ENCODE measurements at regions not wholly inside any gene's neighbourhood (a gene's known extent, or its start where the extent isn't known, plus 50 kb on each side); places are given as distances from the start of the nearest gene placed in this dataset.

DNA sequence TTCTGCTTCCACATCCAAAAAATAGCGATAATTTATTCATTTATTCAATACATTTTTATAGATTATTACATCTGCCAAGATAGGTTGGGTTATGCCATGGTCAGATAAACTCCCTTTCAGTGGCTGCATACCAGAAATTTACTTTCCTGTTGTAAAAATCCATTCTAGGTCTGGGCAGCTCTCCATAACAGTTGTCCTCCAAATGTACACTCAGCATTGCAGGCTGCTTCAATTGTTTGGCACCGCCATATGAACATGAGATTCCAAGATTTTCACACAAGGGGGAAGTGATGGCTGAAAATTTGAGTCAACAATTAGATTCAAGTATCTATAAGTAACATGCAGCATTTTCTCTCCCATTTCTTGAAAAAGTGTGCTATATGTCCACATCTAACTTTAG lies 568.7 kb downstream of the ETV1 start:
- Histone ChIP-seq H3K4me3 (ENCODE audit: low read length) (no peak overlapping the region), H3K27ac (ENCODE audit: low read depth, low read length) (no peak overlapping the region), H3F3A (ENCODE audit: control insufficient read depth, insufficient read depth) (no peaks in the 10 kb centered on the region), H3K9me3 (ENCODE audit: control insufficient read depth, insufficient read depth, low read length) (no peaks in the 10 kb centered on the region), H3K9me2 (replicated peaks; ENCODE audit: control insufficient read depth, low read length) (no peaks in the 10 kb centered on the region), H3K4me2 (ENCODE audit: low read length) (no peak overlapping the region), H3K79me2 (ENCODE audit: control insufficient read depth, low read length) (no peaks in the 10 kb centered on the region), H3K36me3 (ENCODE audit: control insufficient read depth, low read length) (no peaks in the 10 kb centered on the region), H3K4me1 (ENCODE audit: control insufficient read depth, low read length) (no peaks in the 10 kb centered on the region), H4K20me1 (ENCODE audit: control insufficient read depth, insufficient read depth, low read depth, low read length) (no peaks in the 10 kb centered on the region), H3K27me3 (ENCODE audit: control insufficient read depth, low read length) (no peaks in the 10 kb centered on the region)
- TF ChIP-seq, protein P1, sequence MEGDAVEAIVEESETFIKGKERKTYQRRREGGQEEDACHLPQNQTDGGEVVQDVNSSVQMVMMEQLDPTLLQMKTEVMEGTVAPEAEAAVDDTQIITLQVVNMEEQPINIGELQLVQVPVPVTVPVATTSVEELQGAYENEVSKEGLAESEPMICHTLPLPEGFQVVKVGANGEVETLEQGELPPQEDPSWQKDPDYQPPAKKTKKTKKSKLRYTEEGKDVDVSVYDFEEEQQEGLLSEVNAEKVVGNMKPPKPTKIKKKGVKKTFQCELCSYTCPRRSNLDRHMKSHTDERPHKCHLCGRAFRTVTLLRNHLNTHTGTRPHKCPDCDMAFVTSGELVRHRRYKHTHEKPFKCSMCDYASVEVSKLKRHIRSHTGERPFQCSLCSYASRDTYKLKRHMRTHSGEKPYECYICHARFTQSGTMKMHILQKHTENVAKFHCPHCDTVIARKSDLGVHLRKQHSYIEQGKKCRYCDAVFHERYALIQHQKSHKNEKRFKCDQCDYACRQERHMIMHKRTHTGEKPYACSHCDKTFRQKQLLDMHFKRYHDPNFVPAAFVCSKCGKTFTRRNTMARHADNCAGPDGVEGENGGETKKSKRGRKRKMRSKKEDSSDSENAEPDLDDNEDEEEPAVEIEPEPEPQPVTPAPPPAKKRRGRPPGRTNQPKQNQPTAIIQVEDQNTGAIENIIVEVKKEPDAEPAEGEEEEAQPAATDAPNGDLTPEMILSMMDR (IDR thresholded peaks at IDR 0.05; ENCODE audit: low read depth, low read length, poor library complexity, severe bottlenecking) = no peak
- TF ChIP-seq EZH2phosphoT487 (IDR thresholded peaks at IDR 0.05; ENCODE audit: borderline replicate concordance, low read length) = no peak

GRCh38 chr7:13421776-13422175 lies 567.7 kb downstream of the ETV1 start:
- H3K9me2 ChIP-seq (replicated peaks; ENCODE audit: control insufficient read depth, low read length) = no peaks in the 10 kb centered on the region
- H3K27me3 ChIP-seq (ENCODE audit: control insufficient read depth, low read length) = no peaks in the 10 kb centered on the region
- H3K9me3 ChIP-seq (ENCODE audit: control insufficient read depth, insufficient read depth, low read length) = no peaks in the 10 kb centered on the region
- H3K36me3 ChIP-seq (ENCODE audit: control insufficient read depth, low read length) = no peaks in the 10 kb centered on the region
- no peaks in the 10 kb centered on the region for H4K20me1 ChIP-seq (ENCODE audit: control insufficient read depth, insufficient read depth, low read depth, low read length)
- TF ChIP-seq EZH2phosphoT487 (IDR thresholded peaks at IDR 0.05; ENCODE audit: borderline replicate concordance, low read length) = no peak
- TF ChIP-seq, protein P1 (IDR thresholded peaks at IDR 0.05; ENCODE audit: low read depth, low read length, poor library complexity, severe bottlenecking) = no peak
- no peaks in the 10 kb centered on the region for H3K79me2 ChIP-seq (ENCODE audit: control insufficient read depth, low read length)
- H3K4me1 ChIP-seq (ENCODE audit: control insufficient read depth, low read length) = no peaks in the 10 kb centered on the region
- no peak overlapping the region for H3K4me3 ChIP-seq (ENCODE audit: low read length)
- no peak overlapping the region for H3K4me2 ChIP-seq (ENCODE audit: low read length)
- no peaks in the 10 kb centered on the region for H3F3A ChIP-seq (ENCODE audit: control insufficient read depth, insufficient read depth)
- no peak overlapping the region for H3K27ac ChIP-seq (ENCODE audit: low read depth, low read length)

DNA sequence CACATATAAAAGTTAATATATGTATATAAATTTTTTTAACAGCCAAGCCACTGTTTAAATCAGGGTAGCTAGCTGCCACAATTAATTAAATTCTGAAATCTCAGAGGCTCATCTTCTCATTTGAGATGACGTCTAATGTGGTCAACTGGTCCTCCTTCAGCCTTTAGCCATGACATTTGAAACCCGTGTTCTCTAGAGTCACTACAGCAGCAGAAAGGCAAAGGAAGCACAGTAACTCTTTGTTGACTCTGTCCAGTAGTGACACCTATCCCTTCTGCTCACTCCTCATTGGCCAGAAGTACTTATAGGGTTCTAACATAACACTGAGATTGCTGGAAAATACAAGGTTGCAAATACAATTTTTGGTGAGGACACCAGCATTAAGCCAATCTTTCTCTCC lies 555.5 kb downstream of the ETV1 start:
- H3F3A ChIP-seq (ENCODE audit: control insufficient read depth, insufficient read depth) = no peaks in the 10 kb centered on the region
- no peaks in the 10 kb centered on the region for H3K36me3 ChIP-seq (ENCODE audit: control insufficient read depth, low read length)
- H4K20me1 ChIP-seq (ENCODE audit: control insufficient read depth, insufficient read depth, low read depth, low read length) = no peaks in the 10 kb centered on the region
- no peaks in the 10 kb centered on the region for H3K79me2 ChIP-seq (ENCODE audit: control insufficient read depth, low read length)
- no peak overlapping the region for H3K27ac ChIP-seq (ENCODE audit: low read depth, low read length)
- no peaks in the 10 kb centered on the region for H3K27me3 ChIP-seq (ENCODE audit: control insufficient read depth, low read length)
- no peaks in the 10 kb centered on the region for H3K4me1 ChIP-seq (ENCODE audit: control insufficient read depth, low read length)
- no peaks in the 10 kb centered on the region for H3K9me3 ChIP-seq (ENCODE audit: control insufficient read depth, insufficient read depth, low read length)
- no peaks in the 10 kb centered on the region for H3K9me2 ChIP-seq (replicated peaks; ENCODE audit: control insufficient read depth, low read length)
- H3K4me2 ChIP-seq (ENCODE audit: low read length) = no peak overlapping the region
- H3K4me3 ChIP-seq (ENCODE audit: low read length) = no peak overlapping the region
- TF ChIP-seq, protein P1 (IDR thresholded peaks at IDR 0.05; ENCODE audit: low read depth, low read length, poor library complexity, severe bottlenecking) = no peak
- TF ChIP-seq EZH2phosphoT487 (IDR thresholded peaks at IDR 0.05; ENCODE audit: borderline replicate concordance, low read length) = no peak

DNA sequence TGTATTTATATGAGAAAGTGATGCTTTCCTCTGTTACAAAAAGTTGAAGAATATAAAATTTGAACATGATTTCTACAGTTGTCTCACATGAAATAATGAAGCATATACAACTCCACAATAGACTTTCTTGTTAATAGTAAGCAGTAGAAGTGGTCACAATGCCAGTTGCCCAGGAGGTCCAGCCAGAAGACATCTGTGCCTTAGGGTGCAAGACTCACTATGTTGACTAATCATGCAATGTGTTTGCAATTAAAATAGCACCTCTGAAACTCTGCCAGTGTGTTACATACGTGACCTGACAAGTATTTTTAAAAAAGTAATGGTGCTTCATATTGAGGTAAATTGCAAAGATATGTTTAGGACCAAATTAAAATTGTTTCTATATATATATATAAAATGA lies 547.2 kb downstream of the ETV1 start:
- TF ChIP-seq, protein P1 (IDR thresholded peaks at IDR 0.05; ENCODE audit: low read depth, low read length, poor library complexity, severe bottlenecking) = no peak
- TF ChIP-seq EZH2phosphoT487 (IDR thresholded peaks at IDR 0.05; ENCODE audit: borderline replicate concordance, low read length) = no peak
- H3K4me2 ChIP-seq (ENCODE audit: low read length) = no peak overlapping the region
- H3K4me1 ChIP-seq (ENCODE audit: control insufficient read depth, low read length) = no peaks in the 10 kb centered on the region
- no peak overlapping the region for H3K4me3 ChIP-seq (ENCODE audit: low read length)
- H3F3A ChIP-seq (ENCODE audit: control insufficient read depth, insufficient read depth) = no peaks in the 10 kb centered on the region
- H4K20me1 ChIP-seq (ENCODE audit: control insufficient read depth, insufficient read depth, low read depth, low read length) = no peaks in the 10 kb centered on the region
- H3K9me3 ChIP-seq (ENCODE audit: control insufficient read depth, insufficient read depth, low read length) = no peaks in the 10 kb centered on the region
- no peaks in the 10 kb centered on the region for H3K9me2 ChIP-seq (replicated peaks; ENCODE audit: control insufficient read depth, low read length)
- H3K79me2 ChIP-seq (ENCODE audit: control insufficient read depth, low read length) = no peaks in the 10 kb centered on the region
- no peaks in the 10 kb centered on the region for H3K27me3 ChIP-seq (ENCODE audit: control insufficient read depth, low read length)
- no peak overlapping the region for H3K27ac ChIP-seq (ENCODE audit: low read depth, low read length)
- no peaks in the 10 kb centered on the region for H3K36me3 ChIP-seq (ENCODE audit: control insufficient read depth, low read length)

Measured in DOHH2 (cell line).